CD14-positive monocyte (primary cell): ENCODE measurements at regions not wholly inside any gene's neighbourhood (a gene's known extent, or its start where the extent isn't known, plus 50 kb on each side); places are given as distances from the start of the nearest gene placed in this dataset.

Experiments used
- DNase-seq, 3 donors: peaks; one replicate each; pipeline ENCODE4 v3.0.0-alpha.2; 2011 to 2022
- H2AFZ ChIP-seq: 2 replicates; pipeline ENCODE4 v1.6.0; 2012; ENCODE audit warnings: mild to moderate bottlenecking, low read depth, low read length, inconsistent platforms; ENCODE audit not compliant: insufficient read depth, poor library complexity, severe bottlenecking
- H3K27ac ChIP-seq, 2 donors: 1 replicate in 1 of 2; 2 replicates in 1 of 2; pipeline ENCODE4 v1.5.1; 2012 to 2013; ENCODE audit warnings: low read length in 2 of 2, control low read depth in 1 of 2, inconsistent platforms in 1 of 2, low read depth in 1 of 2, mild to moderate bottlenecking in 1 of 2
- H3K27me3 ChIP-seq, 2 donors: one replicate each; pipeline versions ENCODE4 v1.6.0 to v1.6.1; 2011 to 2013; ENCODE audit warnings: low read length in 2 of 2; ENCODE audit not compliant: control insufficient read depth in 2 of 2, insufficient read depth in 2 of 2
- H3K36me3 ChIP-seq, 2 donors: replicated peaks in 1 of 2; 1 replicate in 1 of 2; 2 replicates in 1 of 2; pipeline versions ENCODE4 v1.5.1 to v1.6.1; 2012 to 2013; ENCODE audit warnings: low read length in 2 of 2, control low read depth in 1 of 2, inconsistent platforms in 1 of 2, mild to moderate bottlenecking in 1 of 2; ENCODE audit not compliant: insufficient read depth in 2 of 2, control insufficient read depth in 1 of 2
- H3K4me1 ChIP-seq, 2 donors: 1 replicate in 1 of 2; 2 replicates in 1 of 2; pipeline versions ENCODE4 v1.5.1 to v1.6.1; 2012 to 2013; ENCODE audit warnings: low read length in 2 of 2, control low read depth in 1 of 2, inconsistent platforms in 1 of 2, mild to moderate bottlenecking in 1 of 2, moderate library complexity in 1 of 2; ENCODE audit not compliant: insufficient read depth in 2 of 2, control insufficient read depth in 1 of 2
- H3K4me2 ChIP-seq: replicated peaks from 2 replicates; pipeline ENCODE3; 2012; ENCODE audit warnings: low read length, moderate library complexity, mild to moderate bottlenecking; ENCODE audit not compliant: poor library complexity, severe bottlenecking; ENCODE audit errors: extremely low read depth
- H3K4me3 ChIP-seq, 3 experiments: fragments of 200-600 bp in 1 of 3; sonication (generic) in 1 of 3; replicated peaks in 1 of 3; 1 replicate in 2 of 3; 2 replicates in 1 of 3; pipeline ENCODE4 v1.5.1; 2011 to 2013; ENCODE audit warnings: low read length in 3 of 3, mild to moderate bottlenecking in 3 of 3, control low read depth in 2 of 3, low read depth in 2 of 3, inconsistent platforms in 1 of 3, moderate library complexity in 1 of 3
- H3K79me2 ChIP-seq: 2 replicates; pipeline ENCODE4 v1.6.0; 2012; ENCODE audit warnings: mild to moderate bottlenecking, control low read depth, inconsistent platforms, low read length, moderate library complexity; ENCODE audit not compliant: insufficient read depth
- H3K9ac ChIP-seq: 2 replicates; pipeline ENCODE4 v1.6.0; 2017; ENCODE audit warnings: low read length, mild to moderate bottlenecking; ENCODE audit not compliant: insufficient read depth, poor library complexity, severe bottlenecking
- H3K9me3 ChIP-seq, 2 donors: replicated peaks in 1 of 2; 1 replicate in 1 of 2; 2 replicates in 1 of 2; pipeline versions ENCODE4 v1.5.1 to v1.6.1; 2012 to 2013; ENCODE audit warnings: low read length in 2 of 2, control low read depth in 1 of 2; ENCODE audit not compliant: control insufficient read depth in 1 of 2, insufficient read depth in 1 of 2
- H4K20me1 ChIP-seq: 2 replicates; pipeline ENCODE4 v1.6.0; 2012; ENCODE audit warnings: mild to moderate bottlenecking, low read length, control low read depth, moderate library complexity; ENCODE audit not compliant: insufficient read depth
- H3K27ac Mint-ChIP-seq, 7 donors: one replicate each; pipeline ENCODE4 v1.8.0; 2020; ENCODE audit warnings: mild to moderate bottlenecking in 7 of 7, mixed read lengths in 7 of 7, moderate library complexity in 6 of 7, inconsistent platforms in 2 of 7
- H3K27me3 Mint-ChIP-seq, 3 donors: one replicate each; pipeline ENCODE4 v1.8.0; 2021 to 2022; ENCODE audit warnings: low read depth in 3 of 3, mild to moderate bottlenecking in 3 of 3, mixed read lengths in 3 of 3, moderate library complexity in 3 of 3, inconsistent platforms in 1 of 3
- H3K36me3 Mint-ChIP-seq, 2 donors: one replicate each; pipeline ENCODE4 v1.8.0; 2020; ENCODE audit warnings: mixed read lengths in 2 of 2, inconsistent platforms in 1 of 2, mild to moderate bottlenecking in 1 of 2
- H3K4me1 Mint-ChIP-seq: one replicate; pipeline ENCODE4 v1.8.0; 2020; ENCODE audit warnings: mild to moderate bottlenecking, mixed read lengths
- H3K4me3 Mint-ChIP-seq, 2 donors: one replicate each; pipeline ENCODE4 v1.8.0; 2020; ENCODE audit warnings: mild to moderate bottlenecking in 2 of 2, mixed read lengths in 2 of 2, moderate library complexity in 1 of 2
- H3K9me3 Mint-ChIP-seq, 7 donors: one replicate each; pipeline ENCODE4 v1.8.0; 2020 to 2022; ENCODE audit warnings: mixed read lengths in 7 of 7, mild to moderate bottlenecking in 6 of 7, moderate library complexity in 6 of 7, inconsistent platforms in 2 of 7
- WGBS: methylation state at CpG from one replicate; pipeline ENCODE4 v1.1.5; 2013; ENCODE audit warnings: missing lambda C conversion rate; ENCODE audit not compliant: insufficient coverage; 5-methylcytosine and 5-hydroxymethylcytosine counted together
- intact Hi-C, 2 donors: fragments of 100-400 bp; cut with micrococcal nuclease; formaldehyde crosslinking; loops; one replicate each; pipeline versions ENCODE4 v1.15.0 to v1.15.1; 2023
- TF ChIP-seq, protein P1 (sequence below): fragments of 200-600 bp; IDR thresholded peaks from one replicate; pipeline ENCODE4 v1.8.0; 2022; ENCODE audit warnings: antibody characterized with exemption, mild to moderate bottlenecking

DNA sequence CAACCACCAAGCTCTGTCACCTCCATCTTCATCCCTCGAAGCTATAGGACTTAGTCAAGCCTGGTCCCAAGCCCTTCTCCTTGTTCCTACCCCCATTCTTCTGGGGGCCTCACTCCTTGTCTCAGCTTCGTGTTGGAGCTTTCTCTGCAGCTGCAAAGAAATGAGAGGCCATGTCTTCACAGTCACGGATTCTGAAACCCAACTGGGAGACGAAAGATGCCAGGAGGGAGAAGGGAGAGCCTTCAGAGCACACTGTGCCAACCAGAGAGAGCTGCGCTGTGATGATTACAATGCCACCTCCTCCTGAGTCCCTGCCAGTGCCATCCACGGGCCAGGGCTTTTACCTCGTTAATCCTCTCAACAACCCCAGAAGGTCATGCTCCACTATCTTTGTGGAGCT lies 469.3 kb downstream of the TBC1D22A start:
- WGBS: 72% methylated on average over 4 of the region's 7 CpGs

DNA sequence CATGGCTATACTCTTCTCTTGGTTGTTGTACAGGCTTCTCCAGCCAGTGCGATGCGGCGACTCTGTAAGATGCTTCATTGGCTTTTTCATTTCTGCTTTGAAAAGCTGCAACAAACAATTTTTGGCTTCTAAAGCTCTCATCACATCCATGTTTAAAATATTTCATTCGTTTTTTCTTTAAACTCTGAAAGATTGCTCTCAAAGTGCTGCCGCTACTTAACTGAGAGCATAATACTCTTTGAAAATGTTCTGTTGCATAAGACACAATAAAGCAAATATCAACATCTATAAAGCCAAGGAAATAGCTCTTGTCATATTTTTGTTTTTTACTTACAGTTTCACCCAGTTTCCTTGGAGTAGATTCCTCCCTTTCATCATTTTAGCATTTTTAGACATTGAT lies 468.3 kb downstream of the TBC1D22A start:
- H3K27ac ChIP-seq: no peak overlapping the region
- Mint-ChIP-seq H3K4me1 (no peaks in the 10 kb centered on the region), H3K27me3 (peaks cover 3 to 5% (median 5%) of the 10 kb centered on the region in 3 donors)

More for the DNA sequence above, 469.3 kb downstream of the TBC1D22A start:
- Histone ChIP-seq H2AFZ (no peak overlapping the region), H3K9ac (no peak overlapping the region), H4K20me1 (no peaks in the 10 kb centered on the region), H3K4me2 (no peak overlapping the region), H3K79me2 (no peaks in the 10 kb centered on the region), H3K4me3 (no peak overlapping the region), H3K4me1 (no peaks in the 10 kb centered on the region), H3K9me3 (peaks cover 17 to 27% of the 10 kb centered on the region in 2 donors), H3K36me3 (no peaks in the 10 kb centered on the region), H3K27ac (no peak overlapping the region), H3K27me3 (no peaks in the 10 kb centered on the region)
- DNase-seq: no peak
- H3K36me3 Mint-ChIP-seq: no peaks in the 10 kb centered on the region
- TF ChIP-seq, protein P1, sequence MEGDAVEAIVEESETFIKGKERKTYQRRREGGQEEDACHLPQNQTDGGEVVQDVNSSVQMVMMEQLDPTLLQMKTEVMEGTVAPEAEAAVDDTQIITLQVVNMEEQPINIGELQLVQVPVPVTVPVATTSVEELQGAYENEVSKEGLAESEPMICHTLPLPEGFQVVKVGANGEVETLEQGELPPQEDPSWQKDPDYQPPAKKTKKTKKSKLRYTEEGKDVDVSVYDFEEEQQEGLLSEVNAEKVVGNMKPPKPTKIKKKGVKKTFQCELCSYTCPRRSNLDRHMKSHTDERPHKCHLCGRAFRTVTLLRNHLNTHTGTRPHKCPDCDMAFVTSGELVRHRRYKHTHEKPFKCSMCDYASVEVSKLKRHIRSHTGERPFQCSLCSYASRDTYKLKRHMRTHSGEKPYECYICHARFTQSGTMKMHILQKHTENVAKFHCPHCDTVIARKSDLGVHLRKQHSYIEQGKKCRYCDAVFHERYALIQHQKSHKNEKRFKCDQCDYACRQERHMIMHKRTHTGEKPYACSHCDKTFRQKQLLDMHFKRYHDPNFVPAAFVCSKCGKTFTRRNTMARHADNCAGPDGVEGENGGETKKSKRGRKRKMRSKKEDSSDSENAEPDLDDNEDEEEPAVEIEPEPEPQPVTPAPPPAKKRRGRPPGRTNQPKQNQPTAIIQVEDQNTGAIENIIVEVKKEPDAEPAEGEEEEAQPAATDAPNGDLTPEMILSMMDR: no peak
- intact Hi-C loops: no loop called here
- peaks cover 0 to 4% (median 3%) of the 10 kb centered on the region in 3 donors for H3K27me3 Mint-ChIP-seq
- no peak overlapping the region for H3K4me3 Mint-ChIP-seq
- peaks cover 14 to 33% (median 17%) of the 10 kb centered on the region in 7 donors for H3K9me3 Mint-ChIP-seq
- no peak overlapping the region for H3K27ac Mint-ChIP-seq
- no peaks in the 10 kb centered on the region for H3K4me1 Mint-ChIP-seq

More for the DNA sequence above, 468.3 kb downstream of the TBC1D22A start:
- no peak overlapping the region for H3K4me3 ChIP-seq
- 97% methylated on average over 3 of the region's 5 CpGs for WGBS
- H2AFZ ChIP-seq: no peak overlapping the region
- H4K20me1 ChIP-seq: no peaks in the 10 kb centered on the region
- H3K4me3 Mint-ChIP-seq: no peak overlapping the region
- H3K4me2 ChIP-seq: no peak overlapping the region
- H3K36me3 Mint-ChIP-seq: no peaks in the 10 kb centered on the region
- no peak overlapping the region for H3K27ac Mint-ChIP-seq
- H3K4me1 ChIP-seq: no peaks in the 10 kb centered on the region
- H3K9me3 ChIP-seq: peaks cover 17 to 27% of the 10 kb centered on the region in 2 donors
- TF ChIP-seq, protein P1: no peak
- H3K9ac ChIP-seq: no peak overlapping the region
- H3K27me3 ChIP-seq: no peaks in the 10 kb centered on the region
- intact Hi-C loops: no loop called here
- no peaks in the 10 kb centered on the region for H3K79me2 ChIP-seq
- no peaks in the 10 kb centered on the region for H3K36me3 ChIP-seq
- peaks cover 14 to 33% (median 17%) of the 10 kb centered on the region in 7 donors for H3K9me3 Mint-ChIP-seq
- no peak for DNase-seq
